Kidney epithelial cell (primary cell): ENCODE measurements at regions not wholly inside any gene's neighbourhood (a gene's known extent, or its start where the extent isn't known, plus 50 kb on each side); places are given as distances from the start of the nearest gene placed in this dataset.

Experiments used
- DNase-seq: peaks from one replicate; pipeline ENCODE4 v3.0.0-alpha.2; 2010; ENCODE audit warnings: low read depth
- H3K27me3 ChIP-seq: 2 replicates; pipeline ENCODE4 v1.6.0; 2011; ENCODE audit warnings: low read length; ENCODE audit not compliant: control insufficient read depth, insufficient read depth
- H3K36me3 ChIP-seq: 2 replicates; pipeline ENCODE4 v1.5.1; 2011; ENCODE audit warnings: low read length; ENCODE audit not compliant: control insufficient read depth, insufficient read depth
- H3K4me3 ChIP-seq: 2 replicates; pipeline ENCODE4 v1.5.1; 2011; ENCODE audit warnings: low read depth, mild to moderate bottlenecking, control low read depth, low read length
- CTCF ChIP-seq: IDR thresholded peaks from 2 replicates; pipeline ENCODE4 v1.5.1; 2011; ENCODE audit warnings: mild to moderate bottlenecking, moderate library complexity, low read length, control low read depth, inconsistent platforms; ENCODE audit not compliant: insufficient read depth, poor library complexity, severe bottlenecking

GRCh38 chr5:159786901-159787691, 129.2 kb upstream of the ADRA1B start:
- Histone ChIP-seq H3K27me3 (no peaks in the 10 kb centered on the region), H3K36me3 (no peaks in the 10 kb centered on the region), H3K4me3 (no peak overlapping the region)
- no peak for DNase-seq
- no peak for TF ChIP-seq CTCF

GRCh38 chr5:159787837-159788236, 128.4 kb upstream of the ADRA1B start:
- no peak for DNase-seq
- no peaks in the 10 kb centered on the region for H3K27me3 ChIP-seq
- no peak overlapping the region for H3K4me3 ChIP-seq
- H3K36me3 ChIP-seq = no peaks in the 10 kb centered on the region
- no peak for TF ChIP-seq CTCF

- H3K36me3 ChIP-seq = no peaks in the 10 kb centered on the region
- H3K27me3 ChIP-seq = no peaks in the 10 kb centered on the region
- TF ChIP-seq CTCF = no peak
- DNase-seq = no peak
- H3K4me3 ChIP-seq = no peak overlapping the region
Measured at GRCh38 chr5:159788835-159789331, 127.4 kb upstream of the ADRA1B start.

GRCh38 chr5:159792180-159792579, 124.1 kb upstream of the ADRA1B start:
- Histone ChIP-seq H3K36me3 (no peaks in the 10 kb centered on the region), H3K27me3 (no peaks in the 10 kb centered on the region), H3K4me3 (no peak overlapping the region)
- no peak for TF ChIP-seq CTCF
- DNase-seq = no peak

GRCh38 chr5:159797261-159797970, 118.9 kb upstream of the ADRA1B start:
- no peaks in the 10 kb centered on the region for H3K27me3 ChIP-seq

More at GRCh38 chr5:159797261-159797970, 118.9 kb upstream of the ADRA1B start:
- no peak for TF ChIP-seq CTCF
- no peak overlapping the region for H3K4me3 ChIP-seq
- no peak for DNase-seq
- no peaks in the 10 kb centered on the region for H3K36me3 ChIP-seq
